Activated naive CD8-positive, alpha-beta T cell treated with anti-CD3 and anti-CD28 coated beads for 36 hours (primary cell): ENCODE measurements at regions not wholly inside any gene's neighbourhood (a gene's known extent, or its start where the extent isn't known, plus 50 kb on each side); places are given as distances from the start of the nearest gene placed in this dataset.

Experiments
- DNase-seq: peaks from one replicate; pipeline ENCODE4 v3.0.0; 2021
- H3K27ac Mint-ChIP-seq: one replicate; pipeline ENCODE4 v1.8.0; 2022; ENCODE audit warnings: mild to moderate bottlenecking, moderate library complexity, mixed read lengths
- H3K27me3 Mint-ChIP-seq: one replicate; pipeline ENCODE4 v1.8.0; 2022; ENCODE audit warnings: mild to moderate bottlenecking, mixed read lengths
- H3K36me3 Mint-ChIP-seq: one replicate; pipeline ENCODE4 v1.8.0; 2021; ENCODE audit warnings: mild to moderate bottlenecking, mixed read lengths
- H3K4me1 Mint-ChIP-seq: one replicate; pipeline ENCODE4 v1.8.0; 2021; ENCODE audit warnings: mixed read lengths
- H3K4me3 Mint-ChIP-seq: one replicate; pipeline ENCODE4 v1.8.0; 2022; ENCODE audit warnings: mild to moderate bottlenecking, moderate library complexity, mixed read lengths
- H3K9me3 Mint-ChIP-seq: one replicate; pipeline ENCODE4 v1.8.0; 2022; ENCODE audit warnings: mixed read lengths

DNA sequence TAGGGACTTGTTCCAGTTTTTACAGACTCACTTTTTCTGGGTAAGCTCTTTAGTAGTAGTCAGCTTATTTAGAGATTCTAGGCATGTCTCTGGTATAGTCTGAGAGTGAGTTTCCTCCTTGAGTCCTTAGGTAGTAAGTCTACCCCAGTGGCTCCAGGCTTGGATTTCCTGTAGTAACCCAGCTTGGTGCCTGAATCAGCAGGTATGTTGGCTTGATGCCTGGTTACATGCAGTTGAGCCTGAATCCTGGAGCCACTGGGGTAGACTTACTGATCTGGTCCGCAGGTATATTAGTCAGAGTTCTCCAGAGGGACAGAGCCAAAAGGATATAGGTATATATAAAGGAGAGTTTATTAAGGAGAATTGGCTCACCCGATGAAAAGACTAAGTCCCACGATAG is 85.8 kb upstream of the RBMS3 start:
- Mint-ChIP-seq H3K36me3 (no peaks in the 10 kb centered on the region), H3K27ac (no peak overlapping the region), H3K4me1 (no peaks in the 10 kb centered on the region), H3K27me3 (no peaks in the 10 kb centered on the region), H3K4me3 (no peak overlapping the region), H3K9me3 (peaks cover 12% of the 10 kb centered on the region)
- DNase-seq, result no peak

DNA sequence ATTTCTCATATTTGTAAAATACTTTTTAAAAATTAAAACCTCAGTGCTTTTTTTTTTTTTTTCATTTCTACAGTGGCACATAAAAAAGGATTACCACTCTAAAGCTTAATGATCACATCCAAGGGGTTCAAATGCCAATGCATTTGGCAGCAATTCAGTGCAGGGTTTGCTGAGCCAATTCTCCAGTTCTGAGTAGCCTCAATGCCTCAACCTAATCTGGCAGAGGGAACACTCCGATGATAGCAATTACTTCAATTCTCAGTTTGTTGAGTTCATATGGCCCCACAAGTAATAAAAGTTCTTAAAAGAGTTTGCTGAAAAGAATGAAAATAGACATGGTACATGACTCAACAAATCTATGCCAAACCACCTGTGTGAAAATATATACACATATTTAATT is 79.3 kb upstream of the RBMS3 start:
- DNase-seq, result no peak
- no peaks in the 10 kb centered on the region for H3K36me3 Mint-ChIP-seq
- H3K4me1 Mint-ChIP-seq, result no peaks in the 10 kb centered on the region
- H3K27ac Mint-ChIP-seq, result no peak overlapping the region
- H3K27me3 Mint-ChIP-seq, result peaks cover 7% of the 10 kb centered on the region
- H3K4me3 Mint-ChIP-seq, result no peak overlapping the region
- H3K9me3 Mint-ChIP-seq, result no peaks in the 10 kb centered on the region

DNA sequence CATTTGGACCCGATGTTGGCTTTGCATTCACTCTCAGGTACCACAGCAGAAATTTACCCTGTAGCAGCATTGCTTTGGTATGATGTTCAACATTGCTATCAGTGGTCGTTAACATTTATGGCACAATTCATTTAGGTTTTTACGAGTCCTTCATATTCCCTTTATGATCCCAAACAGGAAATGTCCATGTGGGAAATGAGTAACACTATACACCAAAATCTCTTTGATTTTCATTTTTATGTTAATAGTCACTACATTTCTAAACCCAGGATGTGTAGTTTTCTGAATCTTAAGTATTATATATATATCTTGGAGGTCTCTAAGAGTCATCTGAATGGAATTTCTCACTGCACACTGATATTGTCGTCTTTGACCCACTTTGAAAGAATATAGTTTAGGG is 78.5 kb upstream of the RBMS3 start:
- peaks cover 7% of the 10 kb centered on the region for H3K27me3 Mint-ChIP-seq
- H3K4me1 Mint-ChIP-seq, result no peaks in the 10 kb centered on the region
- H3K9me3 Mint-ChIP-seq, result no peaks in the 10 kb centered on the region
- DNase-seq, result no peak
- H3K27ac Mint-ChIP-seq, result no peak overlapping the region
- H3K36me3 Mint-ChIP-seq, result no peaks in the 10 kb centered on the region
- no peak overlapping the region for H3K4me3 Mint-ChIP-seq

DNA sequence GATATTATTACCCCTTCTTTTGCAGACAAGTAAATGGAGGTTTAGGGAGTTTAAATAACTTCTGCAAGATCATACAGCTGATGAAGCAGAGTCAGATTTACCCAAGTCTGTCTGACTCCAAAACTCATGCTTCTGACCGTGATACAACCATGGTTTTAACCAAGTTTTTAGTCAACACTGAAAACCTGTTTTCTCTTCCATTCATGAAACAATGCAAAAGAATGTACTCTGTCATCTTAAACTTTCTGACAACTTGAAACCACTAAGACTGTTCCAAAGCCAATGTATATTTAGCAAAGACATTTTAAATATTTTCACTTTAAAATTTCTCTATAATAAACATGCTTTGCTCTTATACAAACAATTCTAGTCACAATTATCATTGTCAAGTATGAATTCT is 77.0 kb upstream of the RBMS3 start:
- H3K27me3 Mint-ChIP-seq, result peaks cover 7% of the 10 kb centered on the region
- H3K4me3 Mint-ChIP-seq, result no peak overlapping the region
- H3K4me1 Mint-ChIP-seq, result no peaks in the 10 kb centered on the region
- no peaks in the 10 kb centered on the region for H3K36me3 Mint-ChIP-seq
- DNase-seq, result no peak
- no peaks in the 10 kb centered on the region for H3K9me3 Mint-ChIP-seq
- H3K27ac Mint-ChIP-seq, result no peak overlapping the region

DNA sequence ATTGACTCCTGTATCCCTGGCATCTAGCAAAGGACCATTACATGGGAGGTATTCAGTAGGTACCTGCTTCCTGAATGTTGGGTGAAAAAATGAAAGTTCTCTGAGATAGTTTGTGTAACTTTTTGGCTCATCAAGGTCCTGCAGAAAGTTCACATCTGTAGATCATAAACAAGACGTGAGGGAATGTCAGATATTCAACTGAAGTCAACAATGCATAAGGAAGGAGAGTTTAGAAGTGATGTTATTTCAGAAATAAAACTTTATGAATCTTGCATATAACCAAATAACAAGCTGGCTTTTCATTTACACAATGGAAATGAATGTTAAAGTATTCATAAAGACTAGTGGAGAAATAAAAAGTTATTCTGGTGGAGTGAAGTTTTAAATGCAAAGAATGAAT is 73.4 kb upstream of the RBMS3 start:
- DNase-seq, result no peak
- Mint-ChIP-seq H3K27ac (no peak overlapping the region), H3K27me3 (peaks cover 7% of the 10 kb centered on the region)

DNA sequence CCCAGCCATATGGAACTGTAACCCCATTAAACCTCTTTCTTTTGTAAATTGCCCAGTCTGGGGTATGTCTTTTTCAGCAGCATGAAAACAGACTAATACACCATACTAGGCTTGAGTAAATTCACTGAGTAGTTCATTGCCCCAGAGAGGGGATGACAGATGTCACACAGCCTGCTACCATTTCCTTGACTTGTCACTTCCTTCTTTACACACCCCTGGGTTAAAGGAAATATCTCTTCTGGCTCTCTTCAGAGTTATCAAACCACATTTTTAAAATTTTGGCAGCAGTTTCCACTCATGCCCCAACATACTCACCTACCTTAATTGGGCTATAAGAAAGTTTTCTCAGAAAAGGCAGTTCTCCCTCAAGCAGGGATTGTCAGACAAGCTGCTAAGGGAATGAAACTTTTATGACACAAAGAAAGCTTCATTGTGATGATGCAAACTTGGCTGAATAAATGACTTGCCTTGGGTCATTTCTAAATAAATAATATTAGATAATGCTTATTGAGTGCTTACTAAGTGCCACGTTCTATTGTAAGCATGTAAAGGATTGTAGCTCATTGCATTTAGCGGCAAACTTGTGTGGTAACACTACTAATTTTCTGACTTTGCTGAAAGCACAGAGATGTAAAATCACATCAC is 68.0 kb upstream of the RBMS3 start:
- DNase-seq, result no peak
- no peaks in the 10 kb centered on the region for H3K36me3 Mint-ChIP-seq
- H3K9me3 Mint-ChIP-seq, result no peaks in the 10 kb centered on the region
- peaks cover 3% of the 10 kb centered on the region for H3K4me1 Mint-ChIP-seq
- no peak overlapping the region for H3K4me3 Mint-ChIP-seq
- no peak overlapping the region for H3K27ac Mint-ChIP-seq
- no peaks in the 10 kb centered on the region for H3K27me3 Mint-ChIP-seq

More for the DNA sequence above, 73.4 kb upstream of the RBMS3 start:
- no peak overlapping the region for H3K4me3 Mint-ChIP-seq
- no peaks in the 10 kb centered on the region for H3K9me3 Mint-ChIP-seq
- no peaks in the 10 kb centered on the region for H3K4me1 Mint-ChIP-seq
- H3K36me3 Mint-ChIP-seq, result no peaks in the 10 kb centered on the region

DNA sequence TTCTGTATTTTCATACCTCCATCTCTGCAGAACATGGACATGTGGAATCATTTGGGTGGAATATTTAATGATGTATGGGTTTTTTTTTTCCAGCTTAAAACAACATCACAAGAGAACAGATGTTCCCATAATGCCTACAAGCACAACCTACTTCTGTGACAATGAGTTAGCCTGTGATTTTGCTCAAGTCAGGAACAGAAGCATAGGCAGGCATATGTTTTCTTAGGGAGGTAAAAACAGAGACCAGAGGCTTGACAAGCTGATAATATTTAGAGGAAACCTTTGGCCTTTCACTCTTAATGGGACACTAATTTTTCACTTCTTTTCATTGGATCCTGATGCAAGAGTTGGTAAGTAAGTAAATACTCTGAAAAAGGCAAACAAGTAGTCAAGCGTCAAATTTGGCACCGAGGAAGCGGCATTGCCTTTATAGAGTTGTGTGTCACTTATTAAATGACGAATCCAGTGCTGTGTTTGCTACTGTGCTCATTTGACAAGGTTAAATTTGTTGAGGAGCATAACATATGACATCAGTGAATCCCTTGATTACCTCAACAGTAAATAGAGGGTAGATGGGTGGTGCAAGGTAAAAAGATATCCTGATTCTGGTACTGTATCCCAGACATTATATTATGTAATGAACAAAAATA is 66.7 kb upstream of the RBMS3 start:
- Mint-ChIP-seq H3K4me3 (no peak overlapping the region), H3K4me1 (peaks cover 3% of the 10 kb centered on the region), H3K36me3 (no peaks in the 10 kb centered on the region), H3K27ac (no peak overlapping the region), H3K27me3 (no peaks in the 10 kb centered on the region), H3K9me3 (no peaks in the 10 kb centered on the region)
- no peak for DNase-seq

DNA sequence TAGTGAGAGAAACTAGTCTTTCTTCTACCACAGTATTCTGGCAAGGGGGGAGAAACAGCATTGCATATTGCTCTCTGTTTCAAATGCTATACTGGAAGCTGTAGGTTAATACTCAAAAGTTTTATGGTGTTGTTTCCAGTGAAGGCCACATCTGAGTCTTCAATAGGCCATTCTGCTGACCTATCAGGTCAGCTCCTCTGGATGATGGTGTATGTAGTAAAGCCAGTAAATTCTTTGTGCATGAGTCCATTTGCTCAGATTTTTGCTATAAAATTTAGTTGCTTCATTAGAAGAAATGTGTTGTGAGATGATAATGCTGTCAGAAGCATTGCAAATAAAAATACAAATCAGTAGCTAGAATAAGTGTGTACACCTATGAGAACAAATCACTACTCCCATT is 64.9 kb upstream of the RBMS3 start:
- no peaks in the 10 kb centered on the region for H3K36me3 Mint-ChIP-seq
- H3K27me3 Mint-ChIP-seq, result no peaks in the 10 kb centered on the region
- H3K4me3 Mint-ChIP-seq, result no peak overlapping the region
- H3K4me1 Mint-ChIP-seq, result peaks cover 3% of the 10 kb centered on the region
- H3K27ac Mint-ChIP-seq, result no peak overlapping the region
- DNase-seq, result no peak
- H3K9me3 Mint-ChIP-seq, result no peaks in the 10 kb centered on the region

DNA sequence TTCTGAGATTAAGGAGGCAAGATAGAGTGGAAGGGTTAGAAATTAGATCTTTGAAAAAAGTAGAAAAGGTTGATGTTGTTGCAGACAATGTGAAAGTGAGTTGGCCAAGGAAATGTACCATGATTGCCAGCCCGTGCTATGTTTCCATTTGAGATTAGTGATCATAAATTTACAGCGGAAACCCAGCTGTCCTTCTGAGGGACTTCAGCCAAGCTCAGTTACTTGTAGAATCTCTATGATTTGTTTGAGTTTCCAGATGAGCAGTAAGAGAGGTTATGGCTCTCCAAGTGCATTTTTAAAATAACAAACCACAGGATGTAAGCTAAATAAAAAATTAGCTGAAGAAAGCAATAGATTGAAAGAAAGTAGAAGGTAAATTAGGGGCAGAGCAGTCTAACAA is 54.2 kb upstream of the RBMS3 start:
- H3K27ac Mint-ChIP-seq, result no peak overlapping the region
- no peaks in the 10 kb centered on the region for H3K36me3 Mint-ChIP-seq
- peaks cover 6% of the 10 kb centered on the region for H3K27me3 Mint-ChIP-seq
- peaks cover 1% of the 10 kb centered on the region for H3K9me3 Mint-ChIP-seq
- no peak for DNase-seq
- H3K4me1 Mint-ChIP-seq, result no peaks in the 10 kb centered on the region
- no peak overlapping the region for H3K4me3 Mint-ChIP-seq

DNA sequence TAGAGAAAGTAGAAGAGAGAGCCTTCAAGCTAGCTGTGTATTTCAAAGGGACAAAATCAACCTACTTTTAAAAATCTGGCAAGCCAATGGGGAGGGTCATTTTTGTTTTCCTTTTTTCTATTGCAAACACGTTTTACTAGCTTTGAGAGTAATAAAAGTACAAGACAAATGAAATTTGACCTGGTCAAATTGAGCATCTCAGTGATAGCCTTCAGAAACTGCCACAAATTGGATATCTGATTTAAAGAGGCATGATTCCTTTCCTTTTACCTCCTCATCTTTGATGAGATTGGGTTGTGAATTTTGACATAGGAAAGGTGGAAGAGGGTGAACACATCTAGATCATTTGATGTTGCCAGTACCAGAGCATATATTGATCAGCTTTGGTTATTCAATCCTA is 53.6 kb upstream of the RBMS3 start:
- no peak for DNase-seq
- Mint-ChIP-seq H3K27me3 (peaks cover 6% of the 10 kb centered on the region), H3K9me3 (peaks cover 1% of the 10 kb centered on the region)

More for the DNA sequence above, 53.6 kb upstream of the RBMS3 start:
- no peak overlapping the region for H3K4me3 Mint-ChIP-seq
- H3K27ac Mint-ChIP-seq, result no peak overlapping the region
- no peaks in the 10 kb centered on the region for H3K36me3 Mint-ChIP-seq
- no peaks in the 10 kb centered on the region for H3K4me1 Mint-ChIP-seq
